GM12878 (cell line): ENCODE measurements at regions not wholly inside any gene's neighbourhood (a gene's known extent, or its start where the extent isn't known, plus 50 kb on each side); places are given as distances from the start of the nearest gene placed in this dataset.

Source experiments
- ATAC-seq: fragments of 200-7000 bp; cut with Tn5 transposase; 3 replicates; pipeline ENCODE4 v1.9.1; 2020; ENCODE audit warnings: mild to moderate bottlenecking, moderate library complexity
- BruUV-seq: library from RNA; stranded (reverse); fragments of 400-500 nt; replicated peaks from 2 replicates; lab custom pipeline; 2021; lab: Mats Ljungman, UMichigan
- CTCF ChIA-PET: fragments of 300-600 bp; sonication (Branson Sonifier 250); formaldehyde crosslinking; extraction: SDS; loops from one replicate; lab custom pipeline; 2021; ENCODE audit warnings: inconsistent platforms; lab: Yijun Ruan, JAX
- POLR2A ChIA-PET: fragments of 350-600 bp; formaldehyde crosslinking; extraction: SDS; loops from one replicate; lab custom pipeline; 2021; ENCODE audit warnings: inconsistent platforms; lab: Charles Lee
- RAD21 ChIA-PET: fragments of 300-600 bp; sonication (Branson Sonifier 250); formaldehyde crosslinking; loops from one replicate; lab custom pipeline; 2023; ENCODE audit warnings: antibody characterized with exemption; ENCODE audit not compliant: unreplicated experiment; lab: Charles Lee
- SMC1A ChIA-PET: fragments of 300-600 bp; sonication (Branson Sonifier 250); formaldehyde crosslinking; loops from one replicate; lab custom pipeline; 2023; ENCODE audit not compliant: unreplicated experiment, uncharacterized antibody; lab: Charles Lee
- DNase-seq: peaks from one replicate; pipeline ENCODE4 v3.0.0-alpha.2; 2011; ENCODE audit warnings: low read depth, low spot score
- FAIRE-seq: peaks from 3 replicates; lab custom pipeline; 2011; peaks lifted over from hg19 to GRCh38; lab: Jason Lieb, UNC
- H2AFZ ChIP-seq: 2 replicates; pipeline ENCODE4 v1.6.0; 2011; ENCODE audit warnings: low read depth, low read length, control low read depth; ENCODE audit not compliant: control insufficient read depth
- H3K27ac ChIP-seq: 2 replicates; pipeline ENCODE4 v1.5.1; 2011; ENCODE audit warnings: control low read depth; ENCODE audit not compliant: control insufficient read depth, insufficient read depth
- H3K27me3 ChIP-seq, 2 experiments: replicated peaks in 1 of 2; 2 replicates each; pipeline versions ENCODE4 v1.6.0 to v1.6.1; 2011; ENCODE audit warnings: low read length in 1 of 2; ENCODE audit not compliant: control insufficient read depth in 2 of 2, insufficient read depth in 2 of 2
- H3K36me3 ChIP-seq, 2 experiments: 2 replicates each; pipeline ENCODE4 v1.5.1; 2011; ENCODE audit warnings: low read length in 1 of 2; ENCODE audit not compliant: control insufficient read depth in 2 of 2, insufficient read depth in 2 of 2
- H3K4me1 ChIP-seq: 2 replicates; pipeline ENCODE4 v1.6.1; 2011; ENCODE audit warnings: mild to moderate bottlenecking, low read length, moderate library complexity, mixed read lengths; ENCODE audit not compliant: control insufficient read depth, insufficient read depth
- H3K4me2 ChIP-seq: 2 replicates; pipeline ENCODE4 v1.6.0; 2011; ENCODE audit warnings: control low read depth; ENCODE audit not compliant: control insufficient read depth, insufficient read depth
- H3K4me3 ChIP-seq: fragments of 200-600 bp; sonication (generic); 2 replicates; pipeline ENCODE4 v1.5.1; 2016
- H3K79me2 ChIP-seq: 2 replicates; pipeline ENCODE4 v1.6.0; 2011; ENCODE audit warnings: low read length; ENCODE audit not compliant: control insufficient read depth, insufficient read depth
- H3K9ac ChIP-seq: 2 replicates; pipeline ENCODE4 v1.8.0; 2011; ENCODE audit warnings: low read length, control low read depth, mixed read lengths; ENCODE audit not compliant: control insufficient read depth, insufficient read depth
- H3K9me3 ChIP-seq: replicated peaks from 3 replicates; pipeline ENCODE4 v1.5.1; 2011; ENCODE audit warnings: mild to moderate bottlenecking, low read length; ENCODE audit not compliant: control insufficient read depth, insufficient read depth
- H4K20me1 ChIP-seq: 2 replicates; pipeline ENCODE4 v1.6.0; 2011; ENCODE audit not compliant: control insufficient read depth, insufficient read depth
- BACH1 ChIP-seq: fragments of 450-650 bp; IDR thresholded peaks from 2 replicates; pipeline ENCODE4 v1.6.1; 2017; ENCODE audit warnings: mild to moderate bottlenecking, borderline replicate concordance
- BCLAF1 ChIP-seq: fragments of 450-650 bp; IDR thresholded peaks from 2 replicates; pipeline ENCODE4 v1.6.1; 2017; ENCODE audit warnings: antibody characterized with exemption, mild to moderate bottlenecking, moderate library complexity
- CBX3 ChIP-seq: fragments of 200-600 bp; sonication (generic); IDR thresholded peaks from 2 replicates; pipeline ENCODE4 v1.6.1; 2016; ENCODE audit warnings: low read depth, borderline replicate concordance
- ESRRA ChIP-seq: IDR thresholded peaks from 2 replicates; pipeline ENCODE4 v1.6.1; 2012; ENCODE audit warnings: mild to moderate bottlenecking, low read length, improper control_type of control experiment
- JUNB ChIP-seq: IDR thresholded peaks from 2 replicates; pipeline ENCODE4 v1.6.1; 2016; ENCODE audit warnings: antibody characterized with exemption, mild to moderate bottlenecking
- NFXL1 ChIP-seq: fragments of 450-650 bp; IDR thresholded peaks from 2 replicates; pipeline ENCODE4 v1.6.1; 2017; ENCODE audit warnings: antibody characterized with exemption, mild to moderate bottlenecking, borderline replicate concordance
- POLR2A ChIP-seq: IDR thresholded peaks from 2 replicates; pipeline ENCODE4 v1.6.1; 2011; ENCODE audit warnings: low read depth, mild to moderate bottlenecking, low read length
- POLR2AphosphoS5 ChIP-seq: IDR thresholded peaks from 2 replicates; pipeline ENCODE4 v1.6.1; 2011; ENCODE audit warnings: mild to moderate bottlenecking, low read length, inconsistent platforms
- SIN3A ChIP-seq: IDR thresholded peaks from 2 replicates; pipeline ENCODE4 v1.6.1; 2012; ENCODE audit warnings: low read depth, low read length, improper control_type of control experiment
- SIX5 ChIP-seq: IDR thresholded peaks from 2 replicates; pipeline ENCODE4 v1.6.1; 2011; ENCODE audit warnings: mild to moderate bottlenecking, low read depth, low read length, moderate library complexity; ENCODE audit not compliant: severe bottlenecking
- SUPT20H ChIP-seq: IDR thresholded peaks from 2 replicates; pipeline ENCODE4 v1.6.1; 2011; ENCODE audit warnings: low read depth, mild to moderate bottlenecking, low read length, moderate library complexity, borderline replicate concordance; ENCODE audit not compliant: control insufficient read depth
- TARDBP ChIP-seq: IDR thresholded peaks from 2 replicates; pipeline ENCODE4 v1.6.1; 2016; ENCODE audit warnings: borderline replicate concordance
- TCF7 ChIP-seq: IDR thresholded peaks from 2 replicates; pipeline ENCODE4 v1.6.1; 2014; ENCODE audit warnings: antibody characterized with exemption, borderline replicate concordance
- USF2 ChIP-seq: IDR thresholded peaks from 2 replicates; pipeline ENCODE4 v1.6.1; 2011; ENCODE audit warnings: low read depth, low read length, improper control_type of control experiment, borderline replicate concordance
- ZNF384 ChIP-seq: IDR thresholded peaks from 2 replicates; pipeline ENCODE4 v1.6.1; 2012; ENCODE audit warnings: low read depth, mild to moderate bottlenecking, low read length, improper control_type of control experiment, borderline replicate concordance
- ZZZ3 ChIP-seq: IDR thresholded peaks from 2 replicates; pipeline ENCODE4 v1.6.1; 2011; ENCODE audit warnings: low read depth; ENCODE audit not compliant: control insufficient read depth, insufficient read length
- WGBS: methylation state at CpG from one replicate; pipeline ENCODE4 v1.1.6; 2016; ENCODE audit warnings: low lambda C conversion rate; ENCODE audit not compliant: insufficient replicate concordance, insufficient coverage; ENCODE audit errors: missing lambda C conversion rate; 5-methylcytosine and 5-hydroxymethylcytosine counted together
- in situ Hi-C: fragments of 300-500 bp; cut with MboI; formaldehyde crosslinking; loops from 9 replicates; pipeline ENCODE4 v1.14.3; 2018; ENCODE audit warnings: mixed read lengths
- intact Hi-C: fragments of 100-400 bp; cut with micrococcal nuclease; formaldehyde crosslinking; loops from one replicate; pipeline ENCODE4 v1.14.2; 2022; ENCODE audit not compliant: unreplicated experiment

- no peaks in the 10 kb centered on the region for H3K36me3 ChIP-seq
- SMC1A ChIA-PET = no interaction called here
- RAD21 ChIA-PET = no interaction called here
- no peak overlapping the region for H2AFZ ChIP-seq
- POLR2A ChIA-PET = no interaction called here
- no peaks in the 10 kb centered on the region for H3K79me2 ChIP-seq
- BruUV-seq = no TSS peak
- H4K20me1 ChIP-seq = no peaks in the 10 kb centered on the region
- H3K4me1 ChIP-seq = no peaks in the 10 kb centered on the region
- no peak overlapping the region for H3K9ac ChIP-seq
- CTCF ChIA-PET = no interaction called here
- FAIRE-seq = no peak
- H3K4me2 ChIP-seq = no peak overlapping the region
- TF ChIP-seq USF2 = no peak
- TF ChIP-seq TCF7 = no peak
- TF ChIP-seq CBX3 = no peak
- TF ChIP-seq JUNB = no peak
- TF ChIP-seq NFXL1 = no peak
- no peak for TF ChIP-seq SUPT20H
- no peak for TF ChIP-seq ZNF384
- TF ChIP-seq SIX5 = no peak
- TF ChIP-seq POLR2AphosphoS5 = no peak
- no peak for TF ChIP-seq BCLAF1
- TF ChIP-seq ZZZ3 = no peak
- no peak for TF ChIP-seq POLR2A
- TF ChIP-seq ESRRA = no peak
- no peak for TF ChIP-seq TARDBP
- TF ChIP-seq BACH1 = no peak
- TF ChIP-seq SIN3A = no peak
- ATAC-seq = no peak
- DNase-seq = no peak
- intact Hi-C loops (no loop called here), in situ Hi-C loops (no loop called here)
- H3K9me3 ChIP-seq = no peaks in the 10 kb centered on the region
- 33% methylated on average over 10 of the region's 10 CpGs for WGBS
- no peak overlapping the region for H3K4me3 ChIP-seq
- H3K27ac ChIP-seq = no peak overlapping the region
- H3K27me3 ChIP-seq = no peaks in the 10 kb centered on the region
Observed at GRCh38 chr12:72974954-72975555, 702.9 kb downstream of the TRHDE start.
